Neuronal stem cell (in vitro differentiated cells): ENCODE measurements at regions not wholly inside any gene's neighbourhood (a gene's known extent, or its start where the extent isn't known, plus 50 kb on each side); places are given as distances from the start of the nearest gene placed in this dataset.

ENCODE experiments used
- DNase-seq: peaks from one replicate; pipeline ENCODE4 v3.0.0-alpha.2; 2013; ENCODE audit warnings: low spot score
- H2AFZ ChIP-seq: one replicate; pipeline ENCODE4 v1.6.1; 2013; ENCODE audit warnings: mild to moderate bottlenecking, low read length, inconsistent platforms
- H2AK5ac ChIP-seq: 2 replicates; pipeline ENCODE4 v1.6.1; 2013; ENCODE audit warnings: low read depth, mild to moderate bottlenecking, inconsistent platforms, low read length, moderate library complexity, mixed read lengths
- H2BK120ac ChIP-seq: 2 replicates; pipeline ENCODE4 v1.6.1; 2013; ENCODE audit warnings: low read depth, mild to moderate bottlenecking, inconsistent platforms, low read length, moderate library complexity, mixed read lengths
- H2BK12ac ChIP-seq: one replicate; pipeline ENCODE4 v1.6.1; 2013; ENCODE audit warnings: low read length, inconsistent platforms
- H2BK15ac ChIP-seq: 2 replicates; pipeline ENCODE4 v1.6.1; 2013; ENCODE audit warnings: mild to moderate bottlenecking, low read length, inconsistent platforms, mixed read lengths
- H2BK5ac ChIP-seq: one replicate; pipeline ENCODE4 v1.6.1; 2013; ENCODE audit warnings: inconsistent platforms, mild to moderate bottlenecking, low read length, moderate library complexity
- H3K14ac ChIP-seq: one replicate; pipeline ENCODE4 v1.6.1; 2013; ENCODE audit warnings: low read length, inconsistent platforms
- H3K18ac ChIP-seq: 2 replicates; pipeline ENCODE4 v1.6.1; 2013; ENCODE audit warnings: low read length, inconsistent platforms
- H3K23ac ChIP-seq: 2 replicates; pipeline ENCODE4 v1.6.1; 2013; ENCODE audit warnings: low read depth, mild to moderate bottlenecking, mixed read lengths, low read length, inconsistent platforms; ENCODE audit not compliant: poor library complexity
- H3K27ac ChIP-seq: replicated peaks from 3 replicates; pipeline ENCODE4 v1.5.1; 2013; ENCODE audit warnings: low read length, inconsistent platforms
- H3K27me3 ChIP-seq, 3 experiments: 2 replicates each; pipeline ENCODE4 v1.6.1; 2013; ENCODE audit warnings: low read length in 3 of 3, mild to moderate bottlenecking in 2 of 3, inconsistent platforms in 1 of 3, low read depth in 1 of 3, mixed read lengths in 1 of 3, moderate library complexity in 1 of 3; ENCODE audit not compliant: control insufficient read depth in 3 of 3, insufficient read depth in 3 of 3
- H3K36me3 ChIP-seq, 2 donors: replicated peaks in 1 of 2; 2 replicates each; pipeline ENCODE4 v1.6.1; 2013; ENCODE audit warnings: low read length in 2 of 2; ENCODE audit not compliant: control insufficient read depth in 2 of 2, insufficient read depth in 2 of 2
- H3K4ac ChIP-seq: 2 replicates; pipeline ENCODE4 v1.6.1; 2013; ENCODE audit warnings: inconsistent platforms, mild to moderate bottlenecking, low read length, moderate library complexity
- H3K4me1 ChIP-seq, 2 donors: 1 replicate in 1 of 2; 2 replicates in 1 of 2; pipeline ENCODE4 v1.6.1; 2013; ENCODE audit warnings: low read length in 2 of 2, low read depth in 1 of 2; ENCODE audit not compliant: control insufficient read depth in 2 of 2, insufficient read depth in 1 of 2
- H3K4me2 ChIP-seq: one replicate; pipeline ENCODE4 v1.6.1; 2013; ENCODE audit warnings: mild to moderate bottlenecking, low read length, inconsistent platforms; ENCODE audit not compliant: insufficient read depth, poor library complexity, severe bottlenecking
- H3K4me3 ChIP-seq, 2 donors: 2 replicates each; pipeline ENCODE4 v1.5.1; 2013; ENCODE audit warnings: low read length in 2 of 2, mild to moderate bottlenecking in 2 of 2, inconsistent platforms in 1 of 2, moderate library complexity in 1 of 2
- H3K79me1 ChIP-seq: one replicate; pipeline ENCODE4 v1.6.1; 2013; ENCODE audit warnings: low read depth, mild to moderate bottlenecking, inconsistent platforms, low read length, moderate library complexity
- H3K9ac ChIP-seq: one replicate; pipeline ENCODE4 v1.6.1; 2013; ENCODE audit warnings: mild to moderate bottlenecking, low read depth, low read length, inconsistent platforms; ENCODE audit not compliant: poor library complexity
- H3K9me3 ChIP-seq, 2 donors: replicated peaks in 1 of 2; 2 replicates each; pipeline versions ENCODE3 to v1.6.1; 2013; ENCODE audit warnings: low read length in 2 of 2, mild to moderate bottlenecking in 2 of 2, inconsistent platforms in 1 of 2, low read depth in 1 of 2, mixed read lengths in 1 of 2, moderate library complexity in 1 of 2; ENCODE audit not compliant: control insufficient read depth in 2 of 2, insufficient read depth in 1 of 2
- H4K8ac ChIP-seq: one replicate; pipeline ENCODE4 v1.6.1; 2013; ENCODE audit warnings: low read depth, mild to moderate bottlenecking, inconsistent platforms, low read length, moderate library complexity
- H4K91ac ChIP-seq: one replicate; pipeline ENCODE4 v1.6.1; 2013; ENCODE audit warnings: low read length, low read depth, mild to moderate bottlenecking, inconsistent platforms; ENCODE audit not compliant: poor library complexity
- WGBS, 2 donors: extraction: QIAGEN DNeasy Blood & Tissue Kit; methylation state at CpG; one replicate each; pipeline ENCODE4 v1.1.7; 2013; ENCODE audit warnings: missing lambda C conversion rate in 2 of 2, mixed read lengths in 1 of 2; ENCODE audit not compliant: insufficient read length in 2 of 2, insufficient replicate concordance in 1 of 2; ENCODE audit errors: extremely low coverage in 2 of 2; 5-methylcytosine and 5-hydroxymethylcytosine counted together

GRCh38 chr3:161555320-161555719 is 58.7 kb downstream of the OTOL1 start:
- Histone ChIP-seq H3K4me2 (no peak overlapping the region), H3K27me3 (no peaks in the 10 kb centered on the region), H3K9me3 (no peaks in the 10 kb centered on the region), H4K8ac (no peak overlapping the region), H3K4me3 (no peak overlapping the region), H2BK120ac (no peak overlapping the region), H3K4me1 (peaks cover 14 to 35% of the 10 kb centered on the region in 2 donors), H2AK5ac (no peak overlapping the region), H3K23ac (no peak overlapping the region), H3K27ac (no peak overlapping the region), H2BK15ac (no peak overlapping the region), H4K91ac (no peak overlapping the region), H3K9ac (no peak overlapping the region), H3K18ac (no peak overlapping the region), H2BK12ac (no peak overlapping the region), H3K4ac (no peak overlapping the region), H2AFZ (no peak overlapping the region), H3K36me3 (no peaks in the 10 kb centered on the region), H2BK5ac (no peak overlapping the region), H3K14ac (no peak overlapping the region), H3K79me1 (no peaks in the 10 kb centered on the region)
- WGBS, 2 donors, result no CpG with 5 or more reads among the region's 3 CpGs
- DNase-seq, result no peak

DNA sequence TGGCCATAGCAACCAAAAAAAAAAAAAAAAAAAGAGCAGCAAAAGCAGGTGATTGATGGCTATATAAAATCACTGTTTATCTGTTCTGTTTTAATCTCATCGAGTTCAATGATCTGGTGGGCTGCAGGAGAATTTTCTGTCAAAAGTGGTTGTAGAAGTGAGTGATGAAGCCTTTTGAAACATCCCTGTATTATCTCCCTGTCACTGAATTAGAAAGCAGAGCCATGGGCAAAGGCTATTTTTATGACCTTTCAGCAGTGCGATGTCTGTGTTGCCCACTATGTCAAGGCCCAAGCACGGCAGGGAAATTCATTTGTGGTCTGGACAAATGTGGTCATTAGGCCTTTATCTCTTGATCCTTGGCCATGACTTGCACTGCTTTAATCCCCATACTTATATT is 59.9 kb downstream of the OTOL1 start:
- Histone ChIP-seq H3K27ac (no peak overlapping the region), H2BK5ac (no peak overlapping the region), H3K9me3 (no peaks in the 10 kb centered on the region), H2AK5ac (no peak overlapping the region), H3K14ac (no peak overlapping the region), H2BK15ac (no peak overlapping the region), H3K36me3 (no peaks in the 10 kb centered on the region), H3K4me2 (no peak overlapping the region), H2BK120ac (no peak overlapping the region), H3K23ac (no peak overlapping the region), H4K8ac (no peak overlapping the region), H3K27me3 (no peaks in the 10 kb centered on the region), H2AFZ (no peak overlapping the region), H3K4me1 (peaks cover 14 to 35% of the 10 kb centered on the region in 2 donors), H3K18ac (no peak overlapping the region), H3K4me3 (no peak overlapping the region), H4K91ac (no peak overlapping the region), H3K9ac (no peak overlapping the region), H2BK12ac (no peak overlapping the region), H3K79me1 (no peaks in the 10 kb centered on the region), H3K4ac (no peak overlapping the region)
- no peak for DNase-seq
- WGBS, 2 donors, result no CpG with 5 or more reads among the region's 3 CpGs

DNA sequence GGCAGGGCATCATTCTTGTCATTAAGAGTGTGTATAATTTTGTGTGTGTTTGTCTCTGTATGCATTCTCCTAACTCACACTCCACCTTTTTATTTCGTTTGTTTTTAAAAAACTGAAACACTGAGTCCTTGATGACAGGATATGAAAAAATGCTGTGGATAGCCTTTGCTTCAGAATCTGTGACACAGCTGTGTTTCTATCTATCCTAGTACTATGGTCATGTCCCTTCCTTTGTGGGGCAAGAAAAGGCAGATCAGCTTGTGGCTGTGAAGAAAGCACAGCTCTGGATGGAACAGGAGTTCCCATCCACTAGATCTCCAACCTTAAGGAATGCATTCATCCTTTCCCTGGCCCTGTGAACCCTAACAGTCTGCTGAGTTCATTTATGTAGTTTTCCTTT is 60.3 kb downstream of the OTOL1 start:
- no peaks in the 10 kb centered on the region for H3K9me3 ChIP-seq
- no peak overlapping the region for H3K14ac ChIP-seq
- no peaks in the 10 kb centered on the region for H3K79me1 ChIP-seq
- H3K27me3 ChIP-seq, result no peaks in the 10 kb centered on the region
- H2BK12ac ChIP-seq, result no peak overlapping the region
- no peak overlapping the region for H3K4ac ChIP-seq
- no peak overlapping the region for H4K8ac ChIP-seq
- H3K23ac ChIP-seq, result no peak overlapping the region
- H2BK120ac ChIP-seq, result no peak overlapping the region
- no peak overlapping the region for H3K4me3 ChIP-seq
- H2AK5ac ChIP-seq, result no peak overlapping the region
- DNase-seq, result no peak
- no peak overlapping the region for H4K91ac ChIP-seq
- peak overlapping the region; percentile 52 for H2AFZ ChIP-seq
- H2BK15ac ChIP-seq, result no peak overlapping the region
- H3K18ac ChIP-seq, result no peak overlapping the region
- WGBS, 2 donors, result no CpG with 5 or more reads among the region's 1 CpG
- H3K4me2 ChIP-seq, result no peak overlapping the region
- H3K4me1 ChIP-seq, result peaks cover 14 to 35% of the 10 kb centered on the region in 2 donors
- H3K27ac ChIP-seq, result no peak overlapping the region
- H3K9ac ChIP-seq, result no peak overlapping the region
- no peak overlapping the region for H2BK5ac ChIP-seq
- no peaks in the 10 kb centered on the region for H3K36me3 ChIP-seq

GRCh38 chr3:161557445-161558150 is 61.0 kb downstream of the OTOL1 start:
- Histone ChIP-seq H3K9me3 (no peaks in the 10 kb centered on the region), H3K4me3 (no peak overlapping the region), H2AFZ (peak overlapping the region; percentile 52), H2AK5ac (no peak overlapping the region), H2BK5ac (no peak overlapping the region), H4K8ac (no peak overlapping the region), H3K4me1 (peaks cover 14 to 32% of the 10 kb centered on the region in 2 donors), H3K27me3 (no peaks in the 10 kb centered on the region), H3K4ac (no peak overlapping the region), H3K79me1 (no peaks in the 10 kb centered on the region), H4K91ac (no peak overlapping the region), H2BK120ac (no peak overlapping the region), H2BK12ac (no peak overlapping the region), H3K18ac (no peak overlapping the region), H3K23ac (no peak overlapping the region), H2BK15ac (no peak overlapping the region), H3K9ac (no peak overlapping the region), H3K4me2 (no peak overlapping the region), H3K14ac (no peak overlapping the region), H3K27ac (no peak overlapping the region), H3K36me3 (no peaks in the 10 kb centered on the region)
- WGBS, 2 donors, result no CpG with 5 or more reads among the region's 5 CpGs
- DNase-seq, result no peak
